Cardiac fibroblast (primary cell): ENCODE measurements at regions not wholly inside any gene's neighbourhood (a gene's known extent, or its start where the extent isn't known, plus 50 kb on each side); places are given as distances from the start of the nearest gene placed in this dataset.

ENCODE experiments used
- DNase-seq, 2 donors: peaks; one replicate each; pipeline versions ENCODE4 v3.0.0 to v3.0.0-alpha.2; 2010; ENCODE audit warnings: low read depth in 2 of 2
- H3K4me3 ChIP-seq, 2 donors: replicated peaks in 1 of 2; 1 replicate in 1 of 2; 2 replicates in 1 of 2; pipeline ENCODE4 v1.5.1; 2011; ENCODE audit warnings: low read depth in 2 of 2, low read length in 2 of 2, mild to moderate bottlenecking in 2 of 2, moderate library complexity in 1 of 2
- CTCF ChIP-seq: IDR thresholded peaks from one replicate; pipeline ENCODE4 v1.5.1; 2011; ENCODE audit warnings: low read depth, mild to moderate bottlenecking, low read length, inconsistent platforms

GRCh38 chr5:167871091-167871490 is 420.4 kb upstream of the WWC1 start:
- TF ChIP-seq CTCF: no peak
- H3K4me3 ChIP-seq: no peak overlapping the region
- DNase-seq: no peak

- TF ChIP-seq CTCF: no peak
- no peak overlapping the region for H3K4me3 ChIP-seq
- DNase-seq: no peak
Observed at GRCh38 chr5:167872791-167873190, 418.7 kb upstream of the WWC1 start.

GRCh38 chr5:167877114-167877722 is 414.2 kb upstream of the WWC1 start:
- no peak for TF ChIP-seq CTCF
- DNase-seq: no peak
- H3K4me3 ChIP-seq: no peak overlapping the region

DNA sequence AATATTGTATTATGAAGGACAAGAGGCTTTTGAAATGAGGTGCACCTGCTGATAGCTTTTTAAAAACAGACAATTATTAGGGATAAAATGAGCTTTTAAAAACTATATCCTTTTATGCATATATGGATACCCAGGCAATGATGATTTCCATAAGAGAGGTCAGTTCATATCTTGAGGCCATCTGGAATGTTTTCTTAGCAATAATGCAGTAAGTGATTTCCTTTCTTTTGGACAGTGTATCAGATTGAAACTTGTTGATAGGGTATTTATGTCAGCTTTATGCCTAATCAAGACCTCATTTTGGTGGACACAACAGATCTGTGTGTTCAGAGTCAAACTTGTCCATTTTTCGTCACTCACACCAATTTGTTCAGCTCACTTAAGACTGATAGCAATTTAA is 413.5 kb upstream of the WWC1 start:
- no peak for TF ChIP-seq CTCF
- DNase-seq: no peak
- no peak overlapping the region for H3K4me3 ChIP-seq

DNA sequence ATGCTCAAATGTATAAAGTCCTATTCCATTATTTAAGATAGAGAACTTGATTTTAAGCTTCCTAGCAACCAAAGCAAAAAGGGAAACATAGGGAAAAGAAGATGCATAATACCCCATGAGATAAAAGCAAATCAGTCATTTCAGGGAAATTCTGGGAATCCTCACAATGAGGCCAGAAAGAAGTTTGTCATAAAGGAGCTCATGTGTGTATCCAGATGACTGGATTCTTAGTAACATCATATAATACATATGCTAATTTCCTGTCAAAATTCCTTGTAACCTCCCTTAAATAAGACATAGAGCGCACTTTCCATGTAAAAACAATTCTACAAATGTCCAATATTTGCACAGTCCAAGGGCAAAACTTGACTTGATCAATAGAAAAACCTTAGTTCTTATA is 411.0 kb upstream of the WWC1 start:
- no peak overlapping the region for H3K4me3 ChIP-seq
- TF ChIP-seq CTCF: no peak
- no peak for DNase-seq

- no peak overlapping the region for H3K4me3 ChIP-seq
- no peak for TF ChIP-seq CTCF
- no peak for DNase-seq
Observed at GRCh38 chr5:167881041-167881440, 410.4 kb upstream of the WWC1 start.

DNA sequence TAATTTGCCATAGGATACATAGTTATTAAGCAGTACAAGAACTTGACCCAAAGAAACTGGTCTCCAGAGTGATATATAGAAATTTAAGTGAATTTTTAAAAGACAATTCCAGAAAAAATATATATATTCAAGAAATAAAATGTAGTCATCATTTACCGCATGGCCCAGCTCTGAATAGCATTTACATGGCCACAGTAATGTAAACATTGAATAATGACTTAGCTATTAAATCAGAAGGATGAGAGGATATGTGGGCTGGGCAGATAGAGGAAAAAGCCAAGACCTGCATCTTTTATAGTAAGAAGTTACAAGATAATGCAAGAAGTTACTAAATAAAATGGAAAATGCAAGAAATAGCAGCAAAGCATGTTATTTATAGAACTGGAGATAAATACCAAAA is 405.2 kb upstream of the WWC1 start:
- no peak for TF ChIP-seq CTCF
- H3K4me3 ChIP-seq: no peak overlapping the region
- no peak for DNase-seq
